ENCODE measurements at regions not wholly inside any gene's neighbourhood (a gene's known extent, or its start where the extent isn't known, plus 50 kb on each side); places are given as distances from the start of the nearest gene placed in this dataset.

- DNase-seq (ENCODE audit: low spot score), result no peak
Measured at GRCh38 chr5:54717459-54717858, 199.9 kb downstream of the SNX18 start.

GRCh38 chr5:54713923-54714581, 196.5 kb downstream of the SNX18 start:
- no peak for DNase-seq (ENCODE audit: low spot score)

GRCh38 chr5:54709096-54709495, 191.5 kb downstream of the SNX18 start:
- no peak for DNase-seq (ENCODE audit: low spot score)

GRCh38 chr5:54707841-54708240, 190.3 kb downstream of the SNX18 start:
- no peak for DNase-seq (ENCODE audit: low spot score)

GRCh38 chr5:54705994-54706653, 188.6 kb downstream of the SNX18 start:
- DNase-seq (ENCODE audit: low spot score), result no peak

- no peak for DNase-seq (ENCODE audit: low spot score)
Measured at GRCh38 chr5:54704825-54705224, 187.3 kb downstream of the SNX18 start.

- DNase-seq (ENCODE audit: low spot score), result no peak
Measured at GRCh38 chr5:54704333-54704732, 186.8 kb downstream of the SNX18 start.

GRCh38 chr5:54703565-54704255, 186.2 kb downstream of the SNX18 start:
- DNase-seq (ENCODE audit: low spot score), result no peak

- DNase-seq (ENCODE audit: low spot score), result no peak
Measured at GRCh38 chr5:54703133-54703532, 185.6 kb downstream of the SNX18 start.

GRCh38 chr5:54702470-54702869, 184.9 kb downstream of the SNX18 start:
- DNase-seq (ENCODE audit: low spot score), result no peak

- no peak for DNase-seq (ENCODE audit: low spot score)
Measured at GRCh38 chr5:54700986-54701578, 183.5 kb downstream of the SNX18 start.

- no peak for DNase-seq (ENCODE audit: low spot score)
Measured at GRCh38 chr5:54696931-54697330, 179.4 kb downstream of the SNX18 start.

- no peak for DNase-seq (ENCODE audit: low spot score)
Measured at GRCh38 chr5:54696346-54696745, 178.8 kb downstream of the SNX18 start.

- DNase-seq (ENCODE audit: low spot score), result no peak
Measured at GRCh38 chr5:54695198-54695966, 177.8 kb downstream of the SNX18 start.

- no peak for DNase-seq (ENCODE audit: low spot score)
Measured at GRCh38 chr5:54693936-54694657, 176.5 kb downstream of the SNX18 start.

GRCh38 chr5:54692631-54693030, 175.1 kb downstream of the SNX18 start:
- no peak for DNase-seq (ENCODE audit: low spot score)

- DNase-seq (ENCODE audit: low spot score), result no peak
Measured at GRCh38 chr5:54691656-54692055, 174.1 kb downstream of the SNX18 start.

GRCh38 chr5:54689411-54690251, 172.1 kb downstream of the SNX18 start:
- no peak for DNase-seq (ENCODE audit: low spot score)

- no peak for DNase-seq (ENCODE audit: low spot score)
Measured at GRCh38 chr5:54680998-54681397, 163.4 kb downstream of the SNX18 start.

- DNase-seq (ENCODE audit: low spot score), result no peak
Measured at GRCh38 chr5:54679686-54680085, 162.1 kb downstream of the SNX18 start.

GRCh38 chr5:54678737-54679136, 161.2 kb downstream of the SNX18 start:
- no peak for DNase-seq (ENCODE audit: low spot score)

Data from CD4-positive, alpha-beta T cell treated with Interleukin-2 at 100 ng/mL for 4 hours (primary cell).